ENCODE measurements at regions not wholly inside any gene's neighbourhood (a gene's known extent, or its start where the extent isn't known, plus 50 kb on each side); places are given as distances from the start of the nearest gene placed in this dataset.
A peak's percentile ranks its signal among the peaks of the same experiment; 100 is the strongest.
"Not testable (repeated sequence)": the region's sequence is repeated elsewhere in the genome, so short reads cannot be mapped to it uniquely, and the experiment has no call there.

DNA sequence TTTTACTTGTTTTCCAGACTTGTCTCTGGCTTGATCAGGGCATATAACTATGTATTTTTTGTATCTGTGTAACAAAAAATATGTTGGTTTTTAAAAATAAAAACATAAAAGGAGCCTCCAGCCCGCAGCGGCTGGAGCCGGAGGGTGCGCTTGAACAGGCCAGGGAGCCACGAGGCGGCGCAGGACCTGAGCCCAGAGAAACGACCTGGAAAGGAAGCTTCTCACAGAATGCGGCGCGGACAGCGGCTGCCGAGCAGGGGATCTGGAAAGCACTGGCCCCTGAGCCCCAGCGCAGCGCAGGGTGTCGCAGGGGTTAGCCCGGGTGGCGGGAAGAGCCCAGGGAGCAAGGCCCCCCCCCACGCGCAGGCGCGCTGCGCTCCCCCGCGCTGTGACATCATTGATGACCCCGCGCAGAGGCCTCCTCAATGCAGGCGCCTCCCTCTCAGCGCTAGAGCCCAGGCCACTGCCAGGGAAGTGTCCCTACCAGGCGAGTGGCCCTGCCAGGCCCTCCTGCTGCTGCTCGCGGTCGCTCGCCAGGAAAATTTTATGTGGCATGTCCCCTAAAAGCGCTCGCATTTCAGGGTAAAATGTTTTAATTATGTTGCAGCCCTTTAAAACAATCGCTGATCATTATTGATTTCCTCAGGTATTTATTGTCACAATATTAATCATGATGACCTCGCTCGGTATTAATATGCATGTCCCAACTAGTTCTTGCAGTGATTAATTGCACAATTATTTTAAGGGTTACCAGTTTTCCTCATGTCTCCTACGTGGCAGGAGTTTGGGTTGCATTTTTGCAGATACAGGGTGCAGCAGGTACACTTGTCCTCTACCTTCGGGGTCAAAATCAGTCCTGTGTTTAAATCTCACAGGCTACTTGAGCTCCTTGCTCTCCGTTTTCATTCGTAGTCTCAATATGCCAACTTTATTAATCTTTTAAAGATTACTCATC, 134.2 kb downstream of the USP22 start:
- DNase-seq (ENCODE audit: low read depth): peak; percentile 49

- no peak for DNase-seq (ENCODE audit: low read depth)
These were observed 128.2 kb downstream of the USP22 start for GRCh38 chr17:20914658-20915057.

DNA sequence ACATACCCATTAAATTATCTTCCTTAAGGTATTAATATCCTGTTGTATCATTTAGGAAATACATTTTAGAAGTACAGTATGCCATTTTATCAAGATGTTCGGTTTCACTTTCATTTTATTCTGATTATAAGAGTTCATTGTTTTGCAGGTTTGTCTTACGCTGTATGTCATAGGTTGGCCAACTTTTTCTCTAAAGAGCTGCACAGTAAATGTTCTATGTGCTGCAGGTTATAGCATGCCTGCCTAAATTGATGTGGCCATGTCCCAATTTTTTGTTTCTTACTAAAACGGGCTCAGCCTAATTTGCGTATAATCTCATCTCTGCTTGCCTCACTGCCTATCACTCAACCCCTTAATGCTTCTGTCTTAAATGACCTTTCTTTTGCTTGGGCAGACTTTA, 126.4 kb downstream of the USP22 start:
- DNase-seq (ENCODE audit: low read depth): no peak

- DNase-seq (ENCODE audit: low read depth): not testable (repeated sequence)
These were observed 125.1 kb downstream of the USP22 start for GRCh38 chr17:20917610-20918306.

GRCh38 chr17:20920095-20920814, 122.6 kb downstream of the USP22 start:
- DNase-seq (ENCODE audit: low read depth): no peak

DNA sequence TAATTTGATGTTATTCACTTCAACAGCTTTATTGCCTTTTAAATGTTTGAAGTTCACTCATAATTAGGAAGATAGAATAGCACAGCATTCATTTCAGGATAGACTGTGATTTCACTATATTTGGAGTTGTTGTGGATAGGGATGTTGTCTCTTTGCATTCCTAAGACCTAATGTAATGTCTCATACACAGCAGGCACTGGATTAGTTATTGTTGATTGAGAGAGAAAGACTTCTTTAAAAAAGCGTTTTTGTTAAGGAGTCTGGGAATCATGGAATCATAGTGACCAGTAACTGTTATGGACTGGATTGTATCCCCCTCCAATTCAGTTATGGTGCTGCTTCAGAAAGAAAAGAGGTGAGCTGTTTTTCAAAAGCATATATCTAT, 122.0 kb downstream of the USP22 start:
- no peak for DNase-seq (ENCODE audit: low read depth)

GRCh38 chr17:20922128-20922670, 120.6 kb downstream of the USP22 start:
- DNase-seq (ENCODE audit: low read depth): no peak

GRCh38 chr17:20924306-20924705, 118.5 kb downstream of the USP22 start:
- DNase-seq (ENCODE audit: low read depth): no peak

DNA sequence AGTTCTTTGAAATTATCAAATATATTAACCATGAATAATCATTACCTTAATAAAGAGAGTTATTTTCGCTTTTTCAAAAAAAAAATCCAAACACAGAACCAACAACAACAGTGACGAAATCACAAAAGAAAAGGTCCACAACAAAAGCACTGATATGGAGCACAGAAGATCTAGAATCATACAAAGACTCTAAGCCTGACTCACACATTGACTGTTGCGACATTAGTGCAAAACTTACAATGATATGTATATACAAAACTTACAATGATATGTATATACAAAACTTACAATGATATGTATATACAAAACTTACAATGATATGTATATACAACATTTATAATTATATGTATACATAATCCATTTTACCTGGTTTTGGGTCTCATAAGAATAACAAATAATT, 117.7 kb downstream of the USP22 start:
- DNase-seq (ENCODE audit: low read depth): no peak

DNA sequence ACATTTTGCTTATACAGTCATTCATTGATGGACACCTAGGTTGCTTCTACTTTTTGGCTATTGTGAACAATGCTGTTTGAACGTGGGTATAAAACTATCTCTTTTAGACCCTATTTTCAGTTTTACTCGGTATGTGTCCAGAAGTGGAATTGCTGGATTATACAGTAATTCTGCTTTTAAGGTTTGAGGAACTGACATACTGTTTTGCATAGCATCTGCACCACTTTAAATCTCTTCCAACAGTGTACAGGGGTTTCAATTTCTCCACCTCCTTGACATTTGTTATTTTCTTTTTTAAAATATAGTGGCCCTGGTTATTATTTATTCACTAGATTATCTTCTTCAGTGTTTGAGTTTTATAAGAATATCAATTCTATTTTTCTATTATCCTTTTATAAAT, 116.9 kb downstream of the USP22 start:
- DNase-seq (ENCODE audit: low read depth): no peak

- no peak for DNase-seq (ENCODE audit: low read depth)
These were observed 116.3 kb downstream of the USP22 start for GRCh38 chr17:20926532-20926931.

DNA sequence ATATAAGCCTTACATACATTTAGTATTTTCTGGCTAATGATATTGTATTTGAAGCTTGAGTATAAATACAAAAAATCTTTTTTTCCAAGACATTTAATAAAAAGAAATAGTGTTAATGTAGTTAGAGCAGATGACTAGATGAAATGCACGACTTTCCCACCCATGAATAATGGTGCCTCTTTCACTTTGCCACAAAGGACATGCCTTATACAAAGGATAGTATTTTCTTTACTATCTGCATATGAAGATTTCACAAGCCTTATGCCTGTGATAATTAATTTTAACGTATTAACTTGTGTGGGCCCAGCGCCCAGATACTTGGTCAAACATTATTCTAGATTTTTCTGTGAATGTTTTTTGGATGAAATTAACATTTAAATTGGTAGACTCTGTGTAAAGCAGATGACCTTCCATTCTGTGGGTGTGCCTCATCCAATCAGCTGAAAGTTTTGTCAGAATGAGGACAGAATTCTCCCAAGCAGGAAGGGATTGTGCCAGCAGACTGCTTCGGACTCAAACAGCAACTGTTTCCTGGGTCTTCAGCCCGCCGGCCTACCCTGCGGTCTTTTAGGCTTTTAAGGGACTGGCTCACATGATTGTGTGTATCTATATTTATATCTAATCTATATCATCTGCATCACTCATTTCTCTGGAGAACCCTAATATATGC, 115.4 kb downstream of the USP22 start:
- DNase-seq (ENCODE audit: low read depth): no peak

DNA sequence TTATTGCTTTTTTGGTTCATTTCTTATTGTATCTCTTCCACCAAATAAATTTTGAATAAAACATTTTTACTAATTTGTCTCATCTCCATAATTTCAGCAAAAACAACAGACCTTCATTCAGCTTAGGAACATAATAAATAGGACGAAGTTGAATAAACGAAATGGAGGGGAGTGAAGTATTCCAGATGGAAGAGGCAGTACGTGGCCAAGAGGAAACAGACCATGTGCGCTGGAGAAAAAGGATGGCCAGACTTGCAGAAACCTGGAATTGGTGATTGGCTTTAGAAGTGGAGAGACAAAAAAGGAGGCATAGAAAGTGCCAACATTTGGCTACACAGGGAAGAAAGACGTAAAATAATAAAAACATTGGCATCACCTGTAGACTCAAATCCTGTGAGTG, 113.5 kb downstream of the USP22 start:
- DNase-seq (ENCODE audit: low read depth): no peak

GRCh38 chr17:20930081-20930760, 112.6 kb downstream of the USP22 start:
- DNase-seq (ENCODE audit: low read depth): no peak

DNA sequence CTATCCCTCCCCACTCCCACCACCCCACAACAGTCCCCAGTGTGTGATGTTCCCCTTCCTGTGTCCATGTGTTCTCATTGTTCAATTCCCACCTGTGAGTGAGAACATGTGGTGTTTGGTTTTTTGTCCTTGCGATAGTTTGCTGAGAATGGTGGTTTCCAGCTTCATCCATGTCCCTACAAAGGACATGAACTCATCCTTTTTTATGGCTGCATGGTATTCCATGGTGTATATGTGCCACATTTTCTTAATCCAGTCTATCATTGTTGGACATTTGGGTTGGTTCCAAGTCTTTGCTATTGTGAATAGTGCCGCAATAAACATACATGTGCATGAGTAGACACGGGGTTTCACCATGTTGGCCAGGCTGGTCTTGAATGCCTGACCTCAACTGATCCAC, 109.8 kb downstream of the USP22 start:
- not testable (repeated sequence) for DNase-seq (ENCODE audit: low read depth)

DNA sequence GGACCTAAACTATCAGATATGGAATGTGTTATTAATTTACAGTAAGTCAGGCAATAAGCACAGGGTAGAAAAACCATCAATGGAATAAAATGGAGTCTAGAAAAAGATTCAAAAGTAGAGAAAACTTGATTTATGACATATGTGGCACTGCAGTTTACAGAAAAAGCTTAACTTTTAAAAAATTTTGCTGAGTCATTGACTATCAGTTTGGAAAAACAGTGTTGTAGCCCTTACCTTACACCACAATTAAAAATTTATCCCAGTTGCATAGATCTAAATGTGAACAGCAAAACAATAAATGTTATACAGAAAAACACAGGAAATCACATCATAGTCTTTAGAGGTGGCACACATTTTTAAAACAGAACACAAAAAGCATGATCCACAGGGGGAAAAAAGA, 108.5 kb downstream of the USP22 start:
- no peak for DNase-seq (ENCODE audit: low read depth)

- DNase-seq (ENCODE audit: low read depth): no peak
These were observed 107.1 kb downstream of the USP22 start for GRCh38 chr17:20935740-20936139.

- no peak for DNase-seq (ENCODE audit: low read depth)
These were observed 104.6 kb downstream of the USP22 start for GRCh38 chr17:20938244-20938643.

DNA sequence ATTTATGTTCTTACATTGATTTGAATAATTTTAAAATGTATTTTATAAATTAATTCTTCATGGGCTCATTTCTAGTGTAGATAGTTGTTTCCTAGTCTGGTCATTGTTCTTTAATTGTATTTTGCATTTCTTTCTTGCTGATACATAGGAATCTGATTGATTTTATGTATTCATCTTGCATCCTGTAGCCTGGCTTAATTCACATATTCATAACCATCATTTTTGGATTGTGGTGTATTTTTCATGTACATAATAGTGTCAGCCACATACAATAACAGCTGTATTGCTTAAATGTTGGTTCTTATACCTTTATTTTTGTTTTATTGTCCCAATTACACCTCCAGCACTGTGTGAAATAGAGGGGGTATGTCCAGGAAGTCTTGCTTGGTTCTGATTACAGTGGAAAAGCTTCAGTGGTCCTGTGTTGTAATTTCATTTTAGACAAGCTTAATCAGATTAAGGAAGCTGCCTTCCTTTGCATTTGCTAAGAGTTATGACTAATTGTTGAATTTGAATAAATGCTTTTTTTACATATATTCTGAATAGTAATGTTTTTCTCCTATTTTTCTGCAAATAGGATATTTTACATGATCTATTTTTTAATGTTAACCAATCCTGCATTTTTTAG, 103.7 kb downstream of the USP22 start:
- DNase-seq (ENCODE audit: low read depth): no peak

DNA sequence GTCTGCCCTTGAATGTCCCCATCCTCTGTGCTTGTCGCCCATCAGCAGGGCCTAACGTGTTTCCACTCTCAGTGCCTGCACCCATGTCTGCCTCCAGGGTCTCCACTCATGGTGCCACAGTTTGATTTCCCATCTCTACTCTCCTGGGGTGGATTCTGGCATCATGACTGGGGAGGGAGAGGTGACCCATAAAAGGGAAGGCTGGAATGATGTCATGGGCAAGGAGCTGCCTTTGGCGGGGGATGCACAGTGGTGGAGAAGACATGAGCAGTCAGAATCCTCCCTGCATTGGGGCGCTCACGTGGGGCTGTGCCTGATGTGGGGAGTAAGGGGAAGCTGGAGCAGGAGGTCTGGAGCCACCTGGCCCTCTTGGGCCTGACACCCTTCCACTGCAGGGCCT, 100.9 kb downstream of the USP22 start:
- DNase-seq (ENCODE audit: low read depth): no peak
